Left lung (tissue), 4 donors: ENCODE measurements at regions not wholly inside any gene's neighbourhood (a gene's known extent, or its start where the extent isn't known, plus 50 kb on each side); places are given as distances from the start of the nearest gene placed in this dataset.

Experiments
- ATAC-seq: fragments of 200-7000 bp; cut with Tn5 transposase; one replicate; pipeline ENCODE4 v1.9.1; 2020; ENCODE audit warnings: moderate library complexity
- DNase-seq, 4 donors: peaks; one replicate each; pipeline ENCODE4 v3.0.0-alpha.2; 2013 to 2020
- H3K27ac ChIP-seq, 2 donors: fragments of 200-600 bp; sonication (generic) in 1 of 2; one replicate each; pipeline versions ENCODE4 v1.5.0 to v1.8.0; 2020 to 2021
- H3K27me3 ChIP-seq, 2 donors: fragments of 200-600 bp; sonication (generic) in 1 of 2; one replicate each; pipeline versions ENCODE4 v1.5.0 to v1.8.0; 2020 to 2021
- H3K36me3 ChIP-seq, 2 donors: fragments of 200-600 bp; sonication (generic) in 1 of 2; one replicate each; pipeline versions ENCODE4 v1.5.0 to v1.8.0; 2020 to 2021
- H3K4me1 ChIP-seq, 2 donors: fragments of 200-600 bp; one replicate each; pipeline ENCODE4 v1.8.0; 2021
- H3K4me3 ChIP-seq, 2 donors: fragments of 200-600 bp; sonication (generic) in 1 of 2; one replicate each; pipeline versions ENCODE4 v1.5.0 to v1.8.0; 2020 to 2021; ENCODE audit warnings: mild to moderate bottlenecking in 1 of 2
- H3K9me3 ChIP-seq, 2 donors: fragments of 200-600 bp; sonication (generic) in 1 of 2; one replicate each; pipeline versions ENCODE4 v1.5.0 to v1.8.0; 2020 to 2021
- CTCF ChIP-seq, 2 donors: fragments of 200-600 bp; sonication (generic) in 1 of 2; IDR thresholded peaks; one replicate each; pipeline versions ENCODE4 v1.5.0 to v1.8.0; 2021; ENCODE audit warnings: antibody characterized with exemption in 2 of 2
- intact Hi-C, 2 donors: fragments of 100-400 bp; cut with DNase I; formaldehyde crosslinking; loops; one replicate each; pipeline versions ENCODE4 v1.11.2 to v1.14.2; 2022
- donor health status: DM: no; HTN: yes; CAD: no.
- donor health status: DM: no; HTN: no; CAD: no.

GRCh38 chr1:29629401-29629800, 393.1 kb downstream of the PTPRU start:
- Histone ChIP-seq H3K4me1 (no peaks in the 10 kb centered on the region), H3K27ac (no peak overlapping the region), H3K27me3 (peaks cover 0 to 7% of the 10 kb centered on the region in 2 donors), H3K36me3 (no peaks in the 10 kb centered on the region), H3K9me3 (peaks cover 0 to 4% of the 10 kb centered on the region in 2 donors), H3K4me3 (no peak overlapping the region)
- no peak for TF ChIP-seq CTCF (IDR thresholded peaks at IDR 0.05)
- DNase-seq = no peak
- ATAC-seq = no peak
- intact Hi-C loops = no loop called here

- no peak for DNase-seq
- ATAC-seq = no peak
- intact Hi-C loops = no loop called here
- no peaks in the 10 kb centered on the region for H3K4me1 ChIP-seq
- TF ChIP-seq CTCF (IDR thresholded peaks at IDR 0.05) = no peak
- H3K27me3 ChIP-seq = no peaks in the 10 kb centered on the region
- H3K27ac ChIP-seq = no peak overlapping the region
- no peaks in the 10 kb centered on the region for H3K36me3 ChIP-seq
- H3K4me3 ChIP-seq = no peak overlapping the region
- H3K9me3 ChIP-seq = peaks cover 0 to 4% of the 10 kb centered on the region in 2 donors
Observed at GRCh38 chr1:29628190-29628589, 391.9 kb downstream of the PTPRU start.

- no peaks in the 10 kb centered on the region for H3K36me3 ChIP-seq
- ATAC-seq = no peak
- H3K9me3 ChIP-seq = peaks cover 0 to 4% of the 10 kb centered on the region in 2 donors
- no peak overlapping the region for H3K4me3 ChIP-seq
- no peak for TF ChIP-seq CTCF (IDR thresholded peaks at IDR 0.05)
- H3K4me1 ChIP-seq = no peaks in the 10 kb centered on the region
- no peak for DNase-seq
- H3K27me3 ChIP-seq = peaks cover 0 to 11% of the 10 kb centered on the region in 2 donors
- H3K27ac ChIP-seq = no peak overlapping the region
- intact Hi-C loops = no loop called here
Observed at GRCh38 chr1:29626726-29627125, 390.4 kb downstream of the PTPRU start.

GRCh38 chr1:29626066-29626465, 389.7 kb downstream of the PTPRU start:
- intact Hi-C loops = no loop called here
- ATAC-seq = no peak
- DNase-seq = no peak
- Histone ChIP-seq H3K27me3 (peaks cover 0 to 12% of the 10 kb centered on the region in 2 donors), H3K4me3 (no peak overlapping the region), H3K4me1 (no peaks in the 10 kb centered on the region), H3K9me3 (peaks cover 0 to 4% of the 10 kb centered on the region in 2 donors), H3K36me3 (no peaks in the 10 kb centered on the region), H3K27ac (no peak overlapping the region)
- TF ChIP-seq CTCF (IDR thresholded peaks at IDR 0.05) = no peak

- no peaks in the 10 kb centered on the region for H3K36me3 ChIP-seq
- H3K27me3 ChIP-seq = peaks cover 0 to 16% of the 10 kb centered on the region in 2 donors
- H3K9me3 ChIP-seq = peaks cover 0 to 4% of the 10 kb centered on the region in 2 donors
- no peak overlapping the region for H3K27ac ChIP-seq
- H3K4me3 ChIP-seq = no peak overlapping the region
- ATAC-seq (no peak), DNase-seq (no peak)
- intact Hi-C loops = no loop called here
- TF ChIP-seq CTCF (IDR thresholded peaks at IDR 0.05) = no peak
- no peaks in the 10 kb centered on the region for H3K4me1 ChIP-seq
Observed at GRCh38 chr1:29625084-29625420, 388.7 kb downstream of the PTPRU start.
